ENCODE measurements at regions not wholly inside any gene's neighbourhood (a gene's known extent, or its start where the extent isn't known, plus 50 kb on each side); places are given as distances from the start of the nearest gene placed in this dataset.

DNA sequence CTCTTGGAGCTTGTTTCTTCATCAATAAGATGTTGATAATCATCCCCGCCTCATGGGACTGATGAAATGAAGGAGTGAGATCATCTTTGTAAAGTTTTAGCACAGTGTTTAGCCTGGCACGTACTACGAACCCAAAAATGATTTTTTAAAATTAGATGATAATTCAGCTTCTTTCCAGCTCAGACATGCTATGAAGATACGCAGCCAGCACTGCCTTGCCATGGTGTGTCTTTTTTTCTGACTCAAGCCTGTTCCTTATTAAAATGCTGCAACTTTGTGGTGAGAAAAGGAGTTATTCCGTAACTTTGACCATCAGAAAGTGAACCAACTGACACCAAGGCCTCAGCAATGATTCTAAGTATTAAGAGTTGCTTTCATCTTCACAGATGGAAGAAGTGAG, 269.0 kb downstream of the LTN1 start:
- ChIA-PET CTCF (no interaction called here), POLR2A (no interaction called here)
- H3K4me3 ChIP-seq (ENCODE audit: low read depth, low read length) = no peak overlapping the region
- no peak for DNase-seq (ENCODE audit: low read depth, low spot score)
- TF ChIP-seq, protein P1, sequence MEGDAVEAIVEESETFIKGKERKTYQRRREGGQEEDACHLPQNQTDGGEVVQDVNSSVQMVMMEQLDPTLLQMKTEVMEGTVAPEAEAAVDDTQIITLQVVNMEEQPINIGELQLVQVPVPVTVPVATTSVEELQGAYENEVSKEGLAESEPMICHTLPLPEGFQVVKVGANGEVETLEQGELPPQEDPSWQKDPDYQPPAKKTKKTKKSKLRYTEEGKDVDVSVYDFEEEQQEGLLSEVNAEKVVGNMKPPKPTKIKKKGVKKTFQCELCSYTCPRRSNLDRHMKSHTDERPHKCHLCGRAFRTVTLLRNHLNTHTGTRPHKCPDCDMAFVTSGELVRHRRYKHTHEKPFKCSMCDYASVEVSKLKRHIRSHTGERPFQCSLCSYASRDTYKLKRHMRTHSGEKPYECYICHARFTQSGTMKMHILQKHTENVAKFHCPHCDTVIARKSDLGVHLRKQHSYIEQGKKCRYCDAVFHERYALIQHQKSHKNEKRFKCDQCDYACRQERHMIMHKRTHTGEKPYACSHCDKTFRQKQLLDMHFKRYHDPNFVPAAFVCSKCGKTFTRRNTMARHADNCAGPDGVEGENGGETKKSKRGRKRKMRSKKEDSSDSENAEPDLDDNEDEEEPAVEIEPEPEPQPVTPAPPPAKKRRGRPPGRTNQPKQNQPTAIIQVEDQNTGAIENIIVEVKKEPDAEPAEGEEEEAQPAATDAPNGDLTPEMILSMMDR (IDR thresholded peaks at IDR 0.05; ENCODE audit: insufficient read depth, low read length, missing control alignments) = no peak

DNA sequence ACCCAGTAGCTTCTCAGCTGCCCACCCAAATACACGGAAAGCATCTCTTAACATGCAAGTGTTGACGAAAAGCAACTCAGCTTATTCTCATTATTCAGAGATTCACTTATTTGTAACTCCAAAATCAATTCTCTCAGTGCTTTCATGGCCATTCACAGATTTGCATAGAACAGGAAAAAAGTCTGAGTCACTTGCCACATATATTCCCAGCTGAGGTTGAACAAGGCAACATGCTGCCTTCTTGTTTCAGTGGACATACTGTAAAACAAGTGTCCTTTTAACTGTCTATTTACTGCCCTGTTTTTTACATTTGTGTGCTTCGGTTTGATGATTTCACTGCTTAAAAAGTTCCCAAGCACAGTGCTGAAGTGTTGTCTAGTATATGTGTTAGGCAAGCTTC, 273.0 kb downstream of the LTN1 start:
- no peak for DNase-seq (ENCODE audit: low read depth, low spot score)
- H3K4me3 ChIP-seq (ENCODE audit: low read depth, low read length) = no peak overlapping the region
- ChIA-PET CTCF (no interaction called here), POLR2A (no interaction called here)
- TF ChIP-seq, protein P1 (IDR thresholded peaks at IDR 0.05; ENCODE audit: insufficient read depth, low read length, missing control alignments) = no peak

DNA sequence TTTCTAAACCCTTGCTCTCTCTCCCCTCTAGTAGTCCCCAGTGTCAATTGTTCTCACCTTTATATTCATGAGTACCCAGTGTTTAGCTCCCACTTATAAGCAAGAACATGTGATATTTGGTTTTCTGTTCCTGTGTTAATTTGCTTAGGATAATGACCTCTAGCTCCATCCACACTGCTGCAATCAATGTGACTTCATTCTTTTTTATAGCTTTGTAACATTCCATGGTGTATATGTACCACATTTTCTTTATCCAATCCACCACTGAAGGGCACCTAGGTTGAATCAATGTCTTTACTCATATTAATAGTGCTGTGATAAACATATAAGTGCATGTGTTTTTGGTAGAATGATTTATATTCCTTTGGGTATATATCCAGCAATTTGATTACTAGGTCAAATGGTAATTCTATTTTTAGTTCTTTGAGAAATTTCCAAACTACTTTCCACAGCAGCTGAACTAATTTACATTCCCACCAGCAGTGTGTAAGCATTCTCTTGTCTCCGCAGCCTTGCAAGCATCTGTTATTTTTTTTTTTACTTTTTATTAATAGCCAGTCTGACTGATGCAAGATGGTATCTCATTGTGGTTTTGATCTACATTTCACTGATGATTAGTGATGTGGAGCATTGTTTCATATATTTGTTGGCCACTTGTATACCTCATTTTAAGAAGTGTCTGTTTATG, 277.8 kb downstream of the LTN1 start:
- ChIA-PET POLR2A (interaction anchor here (0.6 to 0.7 kb wide), 2 partner anchors 26 to 63 kb away, joined by 3 to 4 read pairs; no protein-coding TSS in a partner anchor), CTCF (no interaction called here)
- DNase-seq (ENCODE audit: low read depth, low spot score) = peak; percentile 82
- TF ChIP-seq, protein P1 (IDR thresholded peaks at IDR 0.05; ENCODE audit: insufficient read depth, low read length, missing control alignments) = no peak
- H3K4me3 ChIP-seq (ENCODE audit: low read depth, low read length) = no peak overlapping the region

DNA sequence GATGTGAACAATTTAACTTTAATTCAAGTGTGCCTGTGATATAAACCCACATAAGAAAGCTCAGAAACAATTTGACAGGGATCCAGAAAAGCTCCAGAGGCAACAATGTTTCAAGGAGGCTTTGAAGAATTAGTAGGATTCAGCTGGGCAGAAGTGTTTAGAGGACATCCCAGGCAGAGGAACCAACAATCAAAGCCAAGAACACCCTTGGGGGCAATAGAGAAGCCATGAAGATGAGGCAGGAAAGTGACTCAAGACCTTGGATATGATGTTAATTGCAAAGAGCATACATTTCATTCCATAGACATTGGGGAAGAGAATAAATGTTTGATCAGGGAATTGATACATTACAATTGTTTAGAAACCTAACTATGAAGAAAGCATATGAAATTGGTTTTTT, 280.3 kb downstream of the LTN1 start:
- TF ChIP-seq, protein P1 (IDR thresholded peaks at IDR 0.05; ENCODE audit: insufficient read depth, low read length, missing control alignments) = no peak
- POLR2A ChIA-PET = no interaction called here
- DNase-seq (ENCODE audit: low read depth, low spot score) = peak; percentile 36
- no peak overlapping the region for H3K4me3 ChIP-seq (ENCODE audit: low read depth, low read length)
- CTCF ChIA-PET = interaction anchor here (1.4 kb wide), 1 partner anchor 9 kb away, joined by 5 read pairs; no protein-coding TSS in a partner anchor

DNA sequence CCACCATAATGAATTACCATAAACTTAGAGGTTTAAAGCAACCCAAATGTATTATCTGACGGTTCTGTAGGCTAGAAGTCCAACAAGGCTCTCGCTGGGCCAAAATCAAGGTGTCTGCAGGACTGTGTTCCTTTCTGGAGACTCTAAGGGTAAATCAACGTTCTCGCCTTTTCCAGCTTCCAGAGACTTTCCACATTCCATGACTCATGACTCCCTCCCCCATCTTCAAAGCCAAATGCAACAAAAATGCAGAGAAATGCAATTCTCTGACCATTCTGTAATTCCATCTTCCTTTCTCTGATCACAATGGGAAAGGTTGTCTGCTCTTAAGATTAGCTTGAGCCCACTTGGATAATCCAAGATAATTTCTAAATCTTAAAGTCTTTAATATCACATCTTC, 287.1 kb downstream of the LTN1 start:
- TF ChIP-seq, protein P1 (IDR thresholded peaks at IDR 0.05; ENCODE audit: insufficient read depth, low read length, missing control alignments) = no peak
- ChIA-PET POLR2A (no interaction called here), CTCF (no interaction called here)

DNA sequence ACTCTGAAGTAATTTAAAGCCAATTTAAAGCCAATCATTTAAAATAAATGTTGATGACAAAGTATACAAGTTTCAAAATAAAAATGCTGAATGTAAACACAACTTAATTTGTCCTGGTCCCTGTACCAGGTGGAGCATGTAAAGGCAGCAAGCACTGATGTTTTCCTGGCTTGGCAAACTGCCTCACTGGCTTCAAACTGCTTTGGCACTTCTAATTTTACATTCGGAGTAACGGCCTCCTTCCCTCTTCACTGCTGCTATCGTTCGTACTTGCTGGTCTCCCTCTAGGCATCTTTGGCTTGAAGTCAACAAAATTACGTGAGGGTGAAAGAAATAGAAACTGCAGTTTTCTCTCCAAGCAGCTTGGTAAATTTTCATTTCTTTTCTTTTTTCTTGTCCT, 287.9 kb downstream of the LTN1 start:
- no peak for DNase-seq (ENCODE audit: low read depth, low spot score)
- no peak overlapping the region for H3K4me3 ChIP-seq (ENCODE audit: low read depth, low read length)
- CTCF ChIA-PET = no interaction called here
- POLR2A ChIA-PET = no interaction called here
- TF ChIP-seq, protein P1 (IDR thresholded peaks at IDR 0.05; ENCODE audit: insufficient read depth, low read length, missing control alignments) = no peak

More for the DNA sequence above, 287.1 kb downstream of the LTN1 start:
- DNase-seq (ENCODE audit: low read depth, low spot score) = no peak
- no peak overlapping the region for H3K4me3 ChIP-seq (ENCODE audit: low read depth, low read length)

Data from AG04449 (cell line).